ENCODE measurements at regions not wholly inside any gene's neighbourhood (a gene's known extent, or its start where the extent isn't known, plus 50 kb on each side); places are given as distances from the start of the nearest gene placed in this dataset.

DNA sequence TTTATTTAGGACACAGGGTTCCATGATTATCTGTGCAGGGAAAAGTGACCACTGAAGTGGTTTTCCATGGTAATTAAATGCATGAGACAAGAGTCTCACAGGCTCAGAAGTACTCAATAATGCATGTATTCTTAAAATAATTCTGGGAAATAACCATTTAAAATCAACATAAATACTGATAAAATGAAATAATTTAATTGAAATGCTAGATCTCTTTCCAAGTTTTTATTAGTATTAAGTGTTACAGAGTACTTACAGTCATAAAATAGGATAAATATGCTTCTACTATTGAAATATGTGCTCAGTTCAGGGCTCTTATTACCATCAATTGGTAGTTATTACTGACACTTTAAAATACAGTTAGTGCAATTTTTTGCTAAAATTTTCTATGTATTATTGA lies 916.0 kb upstream of the GJE1 start:
- Histone ChIP-seq H3K36me3 (replicated peaks; ENCODE audit: insufficient read depth, low read depth) (no peaks in the 10 kb centered on the region), H3K4me2 (no peak overlapping the region), H3K4me3 (no peak overlapping the region), H3K9me2 (replicated peaks; ENCODE audit: insufficient read depth) (no peaks in the 10 kb centered on the region), H3K79me2 (no peaks in the 10 kb centered on the region), H3K27me3 (no peaks in the 10 kb centered on the region), H4K20me1 (ENCODE audit: insufficient read depth, poor library complexity, severe bottlenecking) (no peaks in the 10 kb centered on the region), H3K27ac (no peak overlapping the region), H3K9me3 (ENCODE audit: low read depth) (peaks cover 15% of the 10 kb centered on the region), H3K4me1 (ENCODE audit: insufficient read depth) (no peaks in the 10 kb centered on the region), H2AFZ (no peak overlapping the region)
- no peak for TF ChIP-seq EZH2 (IDR thresholded peaks at IDR 0.05; ENCODE audit: borderline replicate concordance)
- TF ChIP-seq, protein P1, sequence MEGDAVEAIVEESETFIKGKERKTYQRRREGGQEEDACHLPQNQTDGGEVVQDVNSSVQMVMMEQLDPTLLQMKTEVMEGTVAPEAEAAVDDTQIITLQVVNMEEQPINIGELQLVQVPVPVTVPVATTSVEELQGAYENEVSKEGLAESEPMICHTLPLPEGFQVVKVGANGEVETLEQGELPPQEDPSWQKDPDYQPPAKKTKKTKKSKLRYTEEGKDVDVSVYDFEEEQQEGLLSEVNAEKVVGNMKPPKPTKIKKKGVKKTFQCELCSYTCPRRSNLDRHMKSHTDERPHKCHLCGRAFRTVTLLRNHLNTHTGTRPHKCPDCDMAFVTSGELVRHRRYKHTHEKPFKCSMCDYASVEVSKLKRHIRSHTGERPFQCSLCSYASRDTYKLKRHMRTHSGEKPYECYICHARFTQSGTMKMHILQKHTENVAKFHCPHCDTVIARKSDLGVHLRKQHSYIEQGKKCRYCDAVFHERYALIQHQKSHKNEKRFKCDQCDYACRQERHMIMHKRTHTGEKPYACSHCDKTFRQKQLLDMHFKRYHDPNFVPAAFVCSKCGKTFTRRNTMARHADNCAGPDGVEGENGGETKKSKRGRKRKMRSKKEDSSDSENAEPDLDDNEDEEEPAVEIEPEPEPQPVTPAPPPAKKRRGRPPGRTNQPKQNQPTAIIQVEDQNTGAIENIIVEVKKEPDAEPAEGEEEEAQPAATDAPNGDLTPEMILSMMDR (IDR thresholded peaks at IDR 0.05; ENCODE audit: poor library complexity), result no peak
- no peak for TF ChIP-seq EZH2phosphoT487 (IDR thresholded peaks at IDR 0.05; ENCODE audit: low read depth, severe bottlenecking, unreplicated experiment)
- no peak for DNase-seq (ENCODE audit: low spot score)

DNA sequence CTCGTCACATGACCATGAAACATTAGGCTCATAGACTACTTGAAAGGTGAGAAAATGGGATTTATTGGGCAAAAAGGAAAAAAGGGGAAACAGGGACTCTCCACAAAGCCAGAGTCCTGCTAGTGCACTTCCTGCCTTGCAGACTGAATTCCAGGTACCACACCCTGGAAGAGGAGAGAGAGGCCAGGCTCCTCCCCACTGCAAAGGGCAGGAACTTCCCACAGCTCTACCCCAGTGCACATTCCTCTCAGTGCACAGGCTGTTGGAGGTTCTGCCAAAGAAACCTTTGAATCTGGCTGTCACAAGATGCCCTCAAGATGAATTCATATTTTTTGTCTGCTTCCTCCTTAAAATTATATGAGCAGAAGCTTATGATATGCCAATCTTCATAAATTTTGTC lies 920.4 kb upstream of the GJE1 start:
- WGBS (ENCODE audit: low lambda C conversion rate, missing lambda C conversion rate), result 47% methylated on average over 1 of the region's 1 CpG
- Histone ChIP-seq H3K4me1 (ENCODE audit: insufficient read depth) (no peaks in the 10 kb centered on the region), H4K20me1 (ENCODE audit: insufficient read depth, poor library complexity, severe bottlenecking) (no peaks in the 10 kb centered on the region), H3K27me3 (no peaks in the 10 kb centered on the region), H3K4me3 (no peak overlapping the region), H3K4me2 (no peak overlapping the region), H3K79me2 (no peaks in the 10 kb centered on the region), H3K9me3 (ENCODE audit: low read depth) (no peaks in the 10 kb centered on the region), H2AFZ (no peak overlapping the region), H3K9me2 (replicated peaks; ENCODE audit: insufficient read depth) (no peaks in the 10 kb centered on the region), H3K36me3 (replicated peaks; ENCODE audit: insufficient read depth, low read depth) (no peaks in the 10 kb centered on the region), H3K27ac (no peak overlapping the region)
- TF ChIP-seq, protein P1 (IDR thresholded peaks at IDR 0.05; ENCODE audit: poor library complexity), result no peak
- TF ChIP-seq EZH2phosphoT487 (IDR thresholded peaks at IDR 0.05; ENCODE audit: low read depth, severe bottlenecking, unreplicated experiment) (no peak), EZH2 (IDR thresholded peaks at IDR 0.05; ENCODE audit: borderline replicate concordance) (no peak)
- no peak for DNase-seq (ENCODE audit: low spot score)

DNA sequence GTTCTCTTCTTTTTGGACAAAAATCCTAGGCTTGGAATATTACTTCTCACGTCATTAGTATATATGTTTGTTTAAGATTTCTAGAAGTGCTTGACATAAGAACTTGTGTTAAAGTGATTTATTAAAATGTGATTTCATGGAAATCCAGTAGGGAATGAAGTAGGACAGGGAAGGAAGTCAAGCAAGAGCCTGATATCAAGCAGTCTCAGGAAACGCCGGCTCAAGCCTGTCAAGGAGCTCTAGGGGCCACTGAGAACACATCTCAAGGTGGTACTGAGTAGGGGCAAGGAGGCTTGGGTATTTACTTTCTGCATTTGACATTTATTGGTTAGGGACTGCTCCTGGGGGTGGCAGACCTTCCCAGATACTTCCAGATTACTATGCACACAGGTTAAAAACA lies 920.9 kb upstream of the GJE1 start:
- H4K20me1 ChIP-seq (ENCODE audit: insufficient read depth, poor library complexity, severe bottlenecking), result no peaks in the 10 kb centered on the region
- DNase-seq (ENCODE audit: low spot score), result no peak
- H3K9me2 ChIP-seq (replicated peaks; ENCODE audit: insufficient read depth), result no peaks in the 10 kb centered on the region
- no peak overlapping the region for H2AFZ ChIP-seq
- no peak overlapping the region for H3K4me3 ChIP-seq
- no peaks in the 10 kb centered on the region for H3K9me3 ChIP-seq (ENCODE audit: low read depth)
- no peak for TF ChIP-seq EZH2 (IDR thresholded peaks at IDR 0.05; ENCODE audit: borderline replicate concordance)
- TF ChIP-seq, protein P1 (IDR thresholded peaks at IDR 0.05; ENCODE audit: poor library complexity), result no peak
- TF ChIP-seq EZH2phosphoT487 (IDR thresholded peaks at IDR 0.05; ENCODE audit: low read depth, severe bottlenecking, unreplicated experiment), result no peak
- H3K36me3 ChIP-seq (replicated peaks; ENCODE audit: insufficient read depth, low read depth), result no peaks in the 10 kb centered on the region
- H3K4me1 ChIP-seq (ENCODE audit: insufficient read depth), result no peaks in the 10 kb centered on the region
- H3K4me2 ChIP-seq, result no peak overlapping the region
- H3K27me3 ChIP-seq, result no peaks in the 10 kb centered on the region
- no peak overlapping the region for H3K27ac ChIP-seq
- 68% methylated on average over 3 of the region's 3 CpGs for WGBS (ENCODE audit: low lambda C conversion rate, missing lambda C conversion rate)
- H3K79me2 ChIP-seq, result no peaks in the 10 kb centered on the region

DNA sequence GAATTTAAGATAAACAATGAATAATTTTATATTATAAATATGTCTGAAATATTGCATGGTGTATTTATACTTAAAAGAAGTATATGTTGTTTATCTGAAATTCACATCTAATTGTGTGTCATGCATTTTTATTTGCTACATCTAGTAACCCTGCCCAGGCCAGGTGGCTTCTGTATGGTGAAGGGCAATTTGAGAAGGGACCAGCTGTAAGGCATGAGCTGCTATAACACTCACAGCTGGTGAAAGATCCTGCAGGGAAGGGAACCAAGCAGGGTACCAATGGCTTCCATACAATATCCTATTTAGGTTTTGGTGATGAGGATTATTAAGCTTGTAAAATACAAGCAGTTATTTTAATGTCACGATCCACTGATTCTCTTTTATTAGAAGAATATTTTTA lies 921.8 kb upstream of the GJE1 start:
- Histone ChIP-seq H3K27me3 (no peaks in the 10 kb centered on the region), H4K20me1 (ENCODE audit: insufficient read depth, poor library complexity, severe bottlenecking) (no peaks in the 10 kb centered on the region), H3K79me2 (no peaks in the 10 kb centered on the region), H2AFZ (no peak overlapping the region), H3K4me3 (no peak overlapping the region), H3K4me1 (ENCODE audit: insufficient read depth) (no peaks in the 10 kb centered on the region), H3K9me3 (ENCODE audit: low read depth) (no peaks in the 10 kb centered on the region), H3K9me2 (replicated peaks; ENCODE audit: insufficient read depth) (no peaks in the 10 kb centered on the region), H3K4me2 (no peak overlapping the region), H3K36me3 (replicated peaks; ENCODE audit: insufficient read depth, low read depth) (no peaks in the 10 kb centered on the region), H3K27ac (no peak overlapping the region)
- WGBS (ENCODE audit: low lambda C conversion rate, missing lambda C conversion rate), result 50% methylated on average over 1 of the region's 1 CpG
- TF ChIP-seq EZH2 (IDR thresholded peaks at IDR 0.05; ENCODE audit: borderline replicate concordance), result no peak
- no peak for TF ChIP-seq EZH2phosphoT487 (IDR thresholded peaks at IDR 0.05; ENCODE audit: low read depth, severe bottlenecking, unreplicated experiment)
- TF ChIP-seq, protein P1 (IDR thresholded peaks at IDR 0.05; ENCODE audit: poor library complexity), result no peak
- no peak for DNase-seq (ENCODE audit: low spot score)

Measured in hepatocyte (in vitro differentiated cells).